ENCODE measurements at regions not wholly inside any gene's neighbourhood (a gene's known extent, or its start where the extent isn't known, plus 50 kb on each side); places are given as distances from the start of the nearest gene placed in this dataset.

DNA sequence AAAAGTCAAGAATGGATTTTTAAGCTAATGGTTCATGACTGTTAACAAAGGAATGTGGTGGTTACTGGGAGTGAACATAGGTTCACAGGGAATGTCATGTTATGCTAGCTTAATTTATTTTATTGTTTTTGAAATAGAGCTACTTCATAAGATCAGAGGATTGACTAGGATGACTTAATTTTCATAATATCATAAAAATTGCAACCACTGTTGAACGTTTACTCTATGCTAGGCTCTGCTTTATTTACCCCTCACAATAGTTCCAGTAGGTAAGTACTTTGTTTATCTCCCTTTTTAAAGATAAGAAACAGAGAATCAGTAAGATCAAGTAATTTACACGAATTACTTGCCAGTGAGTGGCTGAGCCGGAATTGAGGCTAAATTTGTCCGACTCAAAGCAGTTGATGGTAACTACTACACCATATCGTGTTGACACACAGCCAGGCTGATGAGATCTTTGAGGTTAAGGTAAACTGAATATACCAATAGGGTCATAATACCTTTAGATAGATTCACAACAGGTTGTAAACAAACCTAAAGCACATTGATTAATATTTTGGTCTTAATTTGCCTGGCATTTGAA lies 194.6 kb upstream of the CITED2 start:
- no peak for TF ChIP-seq CTCF (IDR thresholded peaks at IDR 0.05; ENCODE audit: insufficient read depth, low read length, poor library complexity, severe bottlenecking)
- TF ChIP-seq EZH2phosphoT487 (conservative IDR thresholded peaks at IDR 0.05; ENCODE audit: low read length): no peak
